ENCODE measurements at regions not wholly inside any gene's neighbourhood (a gene's known extent, or its start where the extent isn't known, plus 50 kb on each side); places are given as distances from the start of the nearest gene placed in this dataset.
A peak's percentile ranks its signal among the peaks of the same experiment; 100 is the strongest.
"Not testable (repeated sequence)": the region's sequence is repeated elsewhere in the genome, so short reads cannot be mapped to it uniquely, and the experiment has no call there.

GRCh38 chr21:15627823-15628222, 102.0 kb upstream of the USP25 start:
- H3K4me3 Mint-ChIP-seq (ENCODE audit: unreplicated experiment): no peak overlapping the region
- H3K27me3 Mint-ChIP-seq (ENCODE audit: unreplicated experiment): no peaks in the 10 kb centered on the region
- H3K9me3 Mint-ChIP-seq (ENCODE audit: unreplicated experiment): peaks cover 4% of the 10 kb centered on the region
- peaks cover 11% of the 10 kb centered on the region for H3K4me1 Mint-ChIP-seq (ENCODE audit: unreplicated experiment)
- H3K27ac Mint-ChIP-seq (ENCODE audit: unreplicated experiment): no peak overlapping the region
- H3K36me3 Mint-ChIP-seq (ENCODE audit: unreplicated experiment): no peaks in the 10 kb centered on the region
- DNase-seq (ENCODE audit: extremely low spot score, unreplicated experiment): no peak
- TF ChIP-seq, protein P1, sequence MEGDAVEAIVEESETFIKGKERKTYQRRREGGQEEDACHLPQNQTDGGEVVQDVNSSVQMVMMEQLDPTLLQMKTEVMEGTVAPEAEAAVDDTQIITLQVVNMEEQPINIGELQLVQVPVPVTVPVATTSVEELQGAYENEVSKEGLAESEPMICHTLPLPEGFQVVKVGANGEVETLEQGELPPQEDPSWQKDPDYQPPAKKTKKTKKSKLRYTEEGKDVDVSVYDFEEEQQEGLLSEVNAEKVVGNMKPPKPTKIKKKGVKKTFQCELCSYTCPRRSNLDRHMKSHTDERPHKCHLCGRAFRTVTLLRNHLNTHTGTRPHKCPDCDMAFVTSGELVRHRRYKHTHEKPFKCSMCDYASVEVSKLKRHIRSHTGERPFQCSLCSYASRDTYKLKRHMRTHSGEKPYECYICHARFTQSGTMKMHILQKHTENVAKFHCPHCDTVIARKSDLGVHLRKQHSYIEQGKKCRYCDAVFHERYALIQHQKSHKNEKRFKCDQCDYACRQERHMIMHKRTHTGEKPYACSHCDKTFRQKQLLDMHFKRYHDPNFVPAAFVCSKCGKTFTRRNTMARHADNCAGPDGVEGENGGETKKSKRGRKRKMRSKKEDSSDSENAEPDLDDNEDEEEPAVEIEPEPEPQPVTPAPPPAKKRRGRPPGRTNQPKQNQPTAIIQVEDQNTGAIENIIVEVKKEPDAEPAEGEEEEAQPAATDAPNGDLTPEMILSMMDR (IDR thresholded peaks at IDR 0.05): no peak

DNA sequence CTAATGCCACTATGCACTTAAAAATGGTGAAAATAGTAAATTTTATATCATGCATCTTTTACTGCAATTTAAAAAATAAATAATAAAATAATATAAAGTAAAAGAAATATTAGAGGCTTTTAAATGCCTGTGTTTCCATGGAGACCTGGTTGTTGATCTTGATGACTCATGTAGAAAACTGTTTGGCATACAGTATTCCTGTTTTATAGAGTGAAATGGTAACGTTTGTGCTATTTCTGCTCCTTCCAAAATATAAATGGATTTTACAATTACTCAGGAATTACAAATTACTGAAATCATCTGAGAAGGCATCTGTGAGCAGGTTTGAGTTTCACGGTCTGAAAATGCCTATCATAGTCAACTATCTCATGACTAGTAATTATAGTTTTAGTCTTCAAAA, 98.4 kb upstream of the USP25 start:
- Mint-ChIP-seq H3K27ac (ENCODE audit: unreplicated experiment) (peak overlapping the region; percentile 75), H3K36me3 (ENCODE audit: unreplicated experiment) (no peaks in the 10 kb centered on the region), H3K9me3 (ENCODE audit: unreplicated experiment) (no peaks in the 10 kb centered on the region), H3K27me3 (ENCODE audit: unreplicated experiment) (no peaks in the 10 kb centered on the region), H3K4me1 (ENCODE audit: unreplicated experiment) (peaks cover 13% of the 10 kb centered on the region), H3K4me3 (ENCODE audit: unreplicated experiment) (no peak overlapping the region)
- TF ChIP-seq, protein P1 (IDR thresholded peaks at IDR 0.05): no peak
- no peak for DNase-seq (ENCODE audit: extremely low spot score, unreplicated experiment)

DNA sequence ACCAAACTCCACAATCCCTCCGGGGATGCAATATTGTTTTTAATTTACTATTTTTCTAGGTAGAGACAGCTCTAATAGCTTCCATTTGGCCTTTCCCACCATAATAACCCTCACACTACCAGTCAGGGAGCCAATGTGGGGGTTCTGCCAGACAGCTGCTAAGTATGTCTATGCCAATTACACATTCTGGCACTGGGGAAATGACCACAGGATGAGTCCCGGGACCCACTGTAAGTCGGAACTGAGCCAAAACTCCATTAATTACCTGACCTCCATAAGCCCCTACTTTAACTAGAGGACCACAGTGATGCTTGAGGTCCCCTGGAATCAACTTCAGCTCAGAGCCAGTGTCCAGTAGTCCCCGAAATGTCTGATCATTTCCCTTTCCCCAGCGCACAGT, 95.2 kb upstream of the USP25 start:
- H3K27me3 Mint-ChIP-seq (ENCODE audit: unreplicated experiment); H3K36me3 Mint-ChIP-seq (ENCODE audit: unreplicated experiment); DNase-seq (ENCODE audit: extremely low spot score, unreplicated experiment); H3K27ac Mint-ChIP-seq (ENCODE audit: unreplicated experiment); H3K9me3 Mint-ChIP-seq (ENCODE audit: unreplicated experiment); H3K4me3 Mint-ChIP-seq (ENCODE audit: unreplicated experiment): not testable (repeated sequence)
- H3K4me1 Mint-ChIP-seq (ENCODE audit: unreplicated experiment): peaks cover 26% of the 10 kb centered on the region

DNA sequence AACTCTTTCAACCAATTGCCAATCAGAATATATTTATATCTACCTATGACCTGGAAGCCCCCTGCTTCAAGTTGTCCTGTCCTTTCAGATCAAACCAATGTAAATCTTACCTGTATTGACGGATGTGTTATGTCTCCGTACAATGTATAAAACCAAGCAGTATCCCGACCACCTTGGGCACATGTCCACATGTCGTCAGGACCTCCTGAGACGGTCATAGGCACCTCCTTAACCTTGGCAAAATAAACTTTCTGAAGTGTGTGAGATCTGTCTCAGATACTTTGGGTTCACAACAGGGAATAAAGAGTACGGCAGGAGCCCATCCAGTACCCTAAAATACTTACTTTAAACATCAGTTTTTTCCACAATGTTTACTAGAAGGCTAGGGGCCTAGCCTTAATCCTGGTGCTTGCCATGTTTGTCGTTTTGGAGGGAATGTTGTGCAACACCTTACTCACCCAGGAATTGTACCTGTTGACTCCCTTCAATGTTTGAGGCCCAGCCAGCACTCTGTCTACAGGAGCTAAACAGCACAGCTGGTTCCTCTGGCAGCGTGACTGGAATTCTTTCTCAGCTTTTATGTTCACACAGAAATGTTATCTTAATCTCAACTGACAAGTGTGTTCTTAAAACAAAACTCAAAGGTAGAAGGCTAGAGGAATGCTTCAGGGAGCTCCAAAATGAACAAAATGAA, 90.8 kb upstream of the USP25 start:
- DNase-seq (ENCODE audit: extremely low spot score, unreplicated experiment): no peak
- H3K4me1 Mint-ChIP-seq (ENCODE audit: unreplicated experiment): peaks cover 29% of the 10 kb centered on the region
- TF ChIP-seq, protein P1 (IDR thresholded peaks at IDR 0.05): no peak
- no peaks in the 10 kb centered on the region for H3K27me3 Mint-ChIP-seq (ENCODE audit: unreplicated experiment)
- no peaks in the 10 kb centered on the region for H3K9me3 Mint-ChIP-seq (ENCODE audit: unreplicated experiment)
- no peak overlapping the region for H3K27ac Mint-ChIP-seq (ENCODE audit: unreplicated experiment)
- no peaks in the 10 kb centered on the region for H3K36me3 Mint-ChIP-seq (ENCODE audit: unreplicated experiment)
- H3K4me3 Mint-ChIP-seq (ENCODE audit: unreplicated experiment): no peak overlapping the region

DNA sequence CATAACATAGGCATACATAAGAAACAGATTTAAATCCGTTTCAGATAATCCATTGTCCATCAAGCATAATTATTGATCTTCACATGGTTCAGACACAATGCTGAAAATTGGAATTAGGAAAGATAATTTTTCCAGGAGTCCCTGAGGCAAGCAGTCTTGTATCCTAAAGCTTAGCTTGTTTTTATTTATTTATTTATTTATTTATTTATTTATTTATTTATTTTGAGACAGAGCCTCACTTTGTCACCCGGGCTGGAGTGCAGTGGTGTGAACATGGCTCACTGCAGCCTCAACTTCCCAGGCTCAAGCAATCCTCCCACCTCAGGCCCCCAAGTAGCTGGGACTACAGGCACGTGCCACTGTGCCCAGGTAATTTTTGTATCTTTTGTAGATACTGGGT, 89.7 kb upstream of the USP25 start:
- not testable (repeated sequence) for H3K4me3 Mint-ChIP-seq (ENCODE audit: unreplicated experiment); DNase-seq (ENCODE audit: extremely low spot score, unreplicated experiment); H3K9me3 Mint-ChIP-seq (ENCODE audit: unreplicated experiment); H3K36me3 Mint-ChIP-seq (ENCODE audit: unreplicated experiment); H3K27ac Mint-ChIP-seq (ENCODE audit: unreplicated experiment); H3K27me3 Mint-ChIP-seq (ENCODE audit: unreplicated experiment)
- H3K4me1 Mint-ChIP-seq (ENCODE audit: unreplicated experiment): peaks cover 29% of the 10 kb centered on the region

GRCh38 chr21:15644489-15644888, 85.3 kb upstream of the USP25 start:
- TF ChIP-seq, protein P1 (IDR thresholded peaks at IDR 0.05): no peak
- no peaks in the 10 kb centered on the region for H3K36me3 Mint-ChIP-seq (ENCODE audit: unreplicated experiment)
- peaks cover 17% of the 10 kb centered on the region for H3K4me1 Mint-ChIP-seq (ENCODE audit: unreplicated experiment)
- H3K4me3 Mint-ChIP-seq (ENCODE audit: unreplicated experiment): no peak overlapping the region
- no peak overlapping the region for H3K27ac Mint-ChIP-seq (ENCODE audit: unreplicated experiment)
- no peaks in the 10 kb centered on the region for H3K9me3 Mint-ChIP-seq (ENCODE audit: unreplicated experiment)
- DNase-seq (ENCODE audit: extremely low spot score, unreplicated experiment): no peak
- peaks cover 6% of the 10 kb centered on the region for H3K27me3 Mint-ChIP-seq (ENCODE audit: unreplicated experiment)
